Sigmoid colon (tissue), 4 donors: ENCODE measurements at regions not wholly inside any gene's neighbourhood (a gene's known extent, or its start where the extent isn't known, plus 50 kb on each side); places are given as distances from the start of the nearest gene placed in this dataset.

ENCODE experiments used
- CTCF ChIP-seq, 4 experiments: fragments of 450-650 bp in 3 of 4; fragments of 200-600 bp in 1 of 4; IDR thresholded peaks; one replicate each; pipeline ENCODE4 v1.5.1; 2016 to 2019; ENCODE audit warnings: antibody characterized with exemption in 4 of 4, mild to moderate bottlenecking in 3 of 4, moderate library complexity in 2 of 4
- EP300 ChIP-seq, 4 donors: sonication (generic); formaldehyde crosslinking; IDR thresholded peaks; one replicate each; pipeline ENCODE4 v1.6.1; 2017; ENCODE audit warnings: antibody characterized with exemption in 4 of 4
- POLR2A ChIP-seq, 2 donors: fragments of 450-650 bp; IDR thresholded peaks; one replicate each; pipeline ENCODE4 v1.6.1; 2016; ENCODE audit warnings: antibody characterized with exemption in 2 of 2, mild to moderate bottlenecking in 2 of 2, moderate library complexity in 2 of 2
- POLR2AphosphoS5 ChIP-seq, 4 donors: sonication (generic); formaldehyde crosslinking; IDR thresholded peaks; one replicate each; pipeline ENCODE4 v1.6.1; 2017; ENCODE audit warnings: antibody characterized with exemption in 4 of 4

- TF ChIP-seq EP300 (IDR thresholded peaks at IDR 0.05) (no peak), CTCF (IDR thresholded peaks at IDR 0.05) (no peak), POLR2A (IDR thresholded peaks at IDR 0.05) (no peak), POLR2AphosphoS5 (IDR thresholded peaks at IDR 0.05) (no peak)
Observed at GRCh38 chr2:65916177-65916576, 483.8 kb upstream of the SPRED2 start.
